Gastroesophageal sphincter (tissue), 3 donors: ENCODE measurements at regions not wholly inside any gene's neighbourhood (a gene's known extent, or its start where the extent isn't known, plus 50 kb on each side); places are given as distances from the start of the nearest gene placed in this dataset.

Experiments
- CTCF ChIP-seq, 4 experiments: fragments of 200-600 bp in 2 of 4; fragments of 450-650 bp in 2 of 4; sonication (generic) in 1 of 4; IDR thresholded peaks; one replicate each; pipeline ENCODE4 v1.5.1; 2017 to 2019; ENCODE audit warnings: antibody characterized with exemption in 4 of 4, mild to moderate bottlenecking in 2 of 4, moderate library complexity in 2 of 4
- EP300 ChIP-seq: sonication (generic); formaldehyde crosslinking; IDR thresholded peaks from one replicate; pipeline ENCODE4 v1.6.1; 2017; ENCODE audit warnings: antibody characterized with exemption, mild to moderate bottlenecking
- POLR2A ChIP-seq, 2 donors: fragments of 450-650 bp; IDR thresholded peaks; one replicate each; pipeline ENCODE4 v1.6.1; 2017; ENCODE audit warnings: antibody characterized with exemption in 2 of 2, mild to moderate bottlenecking in 2 of 2, moderate library complexity in 1 of 2
- POLR2AphosphoS5 ChIP-seq: sonication (generic); formaldehyde crosslinking; IDR thresholded peaks from one replicate; pipeline ENCODE4 v1.6.1; 2017; ENCODE audit warnings: antibody characterized with exemption

DNA sequence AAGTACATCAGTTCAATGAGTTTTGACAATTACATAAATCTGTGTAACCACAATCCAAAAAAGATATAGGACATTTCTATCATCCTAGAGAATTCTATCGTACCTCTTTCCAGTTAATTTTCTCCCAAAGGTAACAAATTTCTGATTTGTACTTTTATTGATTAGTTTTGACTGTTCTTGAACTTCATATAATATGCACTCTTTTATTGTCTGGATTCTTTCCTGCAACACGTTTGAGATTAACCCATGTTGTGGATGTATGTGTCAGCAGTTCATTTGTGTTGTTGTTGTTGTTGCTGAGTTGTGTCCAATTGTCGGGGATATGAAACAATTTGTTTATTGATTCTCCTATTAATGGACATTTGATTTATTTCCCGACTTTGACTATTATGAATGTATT is 145.9 kb upstream of the WDR11 start:
- TF ChIP-seq CTCF (IDR thresholded peaks at IDR 0.05) (no peak), POLR2AphosphoS5 (no peak), POLR2A (IDR thresholded peaks at IDR 0.05) (no peak), EP300 (no peak)
